AG04449 (cell line): ENCODE measurements at regions not wholly inside any gene's neighbourhood (a gene's known extent, or its start where the extent isn't known, plus 50 kb on each side); places are given as distances from the start of the nearest gene placed in this dataset.
"Not testable (repeated sequence)": the region's sequence is repeated elsewhere in the genome, so short reads cannot be mapped to it uniquely, and the experiment has no call there.

Experiments
- CTCF ChIA-PET: fragments of 350-600 bp; formaldehyde crosslinking; extraction: SDS; loops from one replicate; lab custom pipeline; 2021; ENCODE audit warnings: antibody characterized with exemption; lab: Yijun Ruan, JAX
- POLR2A ChIA-PET: fragments of 400-600, 350-600 bp; formaldehyde crosslinking; extraction: SDS; loops from one replicate; lab custom pipeline; 2020; ENCODE audit warnings: antibody characterized with exemption, inconsistent platforms; lab: Yijun Ruan, JAX
- DNase-seq: peaks from one replicate; pipeline ENCODE4 v3.0.0-alpha.2; 2010; ENCODE audit warnings: low read depth, low spot score
- H3K4me3 ChIP-seq: 2 replicates; pipeline ENCODE4 v1.5.1; 2011; ENCODE audit warnings: low read depth, mild to moderate bottlenecking, control low read depth, low read length
- CTCF ChIP-seq: IDR thresholded peaks from one replicate; pipeline ENCODE4 v1.5.1; 2011; ENCODE audit warnings: mild to moderate bottlenecking, moderate library complexity, low read length, control low read depth, inconsistent platforms; ENCODE audit not compliant: insufficient read depth; ENCODE audit errors: missing control alignments

- DNase-seq = no peak
- TF ChIP-seq CTCF = no peak
- CTCF ChIA-PET = interaction anchor here (0.9 to 1.8 kb wide), 4 partner anchors 9 to 308 kb away, joined by 3 to 9 read pairs (median 5); no protein-coding TSS in a partner anchor
- POLR2A ChIA-PET = interaction anchor here (0.6 kb wide), 1 partner anchor 1223 kb away, joined by 3 read pairs; no protein-coding TSS in a partner anchor
- H3K4me3 ChIP-seq = no peak overlapping the region
Observed at GRCh38 chr6:80522576-80522975, 416.1 kb downstream of the BCKDHB start.

- no peak for DNase-seq
- CTCF ChIA-PET = interaction anchor here (1.0 to 1.2 kb wide), 3 partner anchors 11 to 16 kb away, joined by 3 read pairs; no protein-coding TSS in a partner anchor
- POLR2A ChIA-PET = no interaction called here
- no peak for TF ChIP-seq CTCF
- no peak overlapping the region for H3K4me3 ChIP-seq
Observed at GRCh38 chr6:80519811-80520594, 413.5 kb downstream of the BCKDHB start.

- TF ChIP-seq CTCF = no peak
- ChIA-PET POLR2A (no interaction called here), CTCF (no interaction called here)
- no peak for DNase-seq
- H3K4me3 ChIP-seq = no peak overlapping the region
Observed at GRCh38 chr6:80517525-80517924, 411.1 kb downstream of the BCKDHB start.

- H3K4me3 ChIP-seq, POLR2A ChIA-PET, DNase-seq, CTCF ChIA-PET: not testable (repeated sequence)
Observed at GRCh38 chr6:80510521-80510920, 404.1 kb downstream of the BCKDHB start.

- CTCF ChIA-PET = interaction anchor here (1.1 to 1.3 kb wide), 2 partner anchors 10 to 11 kb away, joined by 3 read pairs; no protein-coding TSS in a partner anchor
- no peak for DNase-seq
- POLR2A ChIA-PET = no interaction called here
- no peak overlapping the region for H3K4me3 ChIP-seq
- TF ChIP-seq CTCF = no peak
Observed at GRCh38 chr6:80508885-80509630, 402.6 kb downstream of the BCKDHB start.

GRCh38 chr6:80504882-80505281, 398.4 kb downstream of the BCKDHB start:
- ChIA-PET POLR2A (no interaction called here), CTCF (no interaction called here)
- no peak for DNase-seq
- no peak for TF ChIP-seq CTCF
- H3K4me3 ChIP-seq = no peak overlapping the region
